ENCODE measurements at regions not wholly inside any gene's neighbourhood (a gene's known extent, or its start where the extent isn't known, plus 50 kb on each side); places are given as distances from the start of the nearest gene placed in this dataset.
"Not testable (repeated sequence)": the region's sequence is repeated elsewhere in the genome, so short reads cannot be mapped to it uniquely, and the experiment has no call there.

- no peak for DNase-seq
These were observed 90.2 kb upstream of the ERCC4 start for GRCh38 chr16:13829697-13830299.

DNA sequence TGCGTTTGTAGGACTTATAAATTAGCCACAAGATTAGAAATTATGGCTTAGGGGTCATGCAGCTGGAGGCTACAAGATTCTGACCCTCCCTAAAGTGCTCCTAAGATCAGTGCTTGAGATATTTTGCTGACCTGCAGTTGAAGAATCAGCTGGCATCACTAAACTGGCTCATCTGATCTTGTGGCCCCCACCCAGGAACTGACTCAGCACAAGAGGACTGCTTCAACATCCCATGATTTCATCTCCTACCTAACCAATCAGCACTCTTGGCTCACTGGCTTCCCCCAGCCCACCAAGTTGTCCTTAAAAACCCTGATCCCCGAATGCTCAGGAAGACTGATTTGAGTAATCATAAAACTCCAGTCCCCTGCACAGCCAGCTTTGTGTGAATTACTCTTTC lies 86.4 kb upstream of the ERCC4 start:
- DNase-seq: no peak

DNA sequence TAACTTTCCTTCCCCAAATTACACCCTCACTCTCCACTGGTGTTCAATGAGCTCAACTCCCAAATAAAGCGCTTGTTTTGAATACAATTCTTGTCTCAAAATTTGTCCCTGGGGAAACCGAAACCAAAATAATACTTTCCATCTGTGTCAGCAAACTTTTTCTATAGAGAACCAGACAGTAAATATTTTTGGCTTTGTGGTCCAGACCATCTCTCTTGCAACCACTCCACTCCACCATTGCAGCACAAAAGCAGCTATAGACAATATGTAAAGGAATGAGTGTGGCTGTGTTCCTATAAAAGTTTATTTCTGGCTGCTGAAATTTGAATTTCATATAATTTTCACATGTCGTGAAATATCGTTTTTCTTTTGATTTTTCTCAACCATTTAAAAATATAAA lies 84.6 kb upstream of the ERCC4 start:
- no peak for DNase-seq

DNA sequence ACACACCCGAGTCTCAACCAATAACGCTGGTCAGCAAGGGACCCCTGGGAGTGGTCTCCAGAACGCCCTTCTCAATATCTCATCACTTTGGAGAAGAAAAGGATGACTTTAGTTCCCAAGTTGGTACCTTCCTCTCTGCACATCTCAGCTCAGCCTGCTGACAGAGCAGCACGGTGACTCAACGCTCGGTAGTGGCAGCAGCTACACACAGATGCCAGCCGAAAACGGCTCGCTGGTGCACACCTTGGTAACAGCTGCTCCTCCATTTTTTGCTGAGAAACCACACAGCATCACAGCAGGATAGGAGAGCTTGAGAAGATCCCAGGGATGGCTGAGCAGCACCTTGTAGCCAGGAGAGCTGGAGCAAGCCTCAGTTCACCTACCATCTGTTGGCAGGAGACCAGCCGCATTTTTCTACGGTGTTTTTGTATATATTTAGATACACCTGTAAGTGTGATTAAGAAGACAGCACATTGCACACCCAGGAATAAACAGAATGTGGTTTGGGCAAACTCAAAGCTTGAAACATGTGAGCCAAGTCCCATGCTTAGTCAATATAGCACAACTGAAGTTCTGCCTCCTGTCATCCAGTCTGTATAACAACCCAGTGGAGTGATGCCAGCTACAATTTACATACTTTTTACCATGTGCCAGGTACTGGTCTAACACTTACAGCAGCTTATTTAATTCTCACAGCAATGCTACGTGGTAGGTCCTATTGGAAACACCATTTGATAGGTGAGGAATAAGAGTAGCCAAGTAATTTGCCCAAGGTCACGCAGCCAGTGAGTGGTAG lies 83.8 kb upstream of the ERCC4 start:
- no peak for DNase-seq

DNA sequence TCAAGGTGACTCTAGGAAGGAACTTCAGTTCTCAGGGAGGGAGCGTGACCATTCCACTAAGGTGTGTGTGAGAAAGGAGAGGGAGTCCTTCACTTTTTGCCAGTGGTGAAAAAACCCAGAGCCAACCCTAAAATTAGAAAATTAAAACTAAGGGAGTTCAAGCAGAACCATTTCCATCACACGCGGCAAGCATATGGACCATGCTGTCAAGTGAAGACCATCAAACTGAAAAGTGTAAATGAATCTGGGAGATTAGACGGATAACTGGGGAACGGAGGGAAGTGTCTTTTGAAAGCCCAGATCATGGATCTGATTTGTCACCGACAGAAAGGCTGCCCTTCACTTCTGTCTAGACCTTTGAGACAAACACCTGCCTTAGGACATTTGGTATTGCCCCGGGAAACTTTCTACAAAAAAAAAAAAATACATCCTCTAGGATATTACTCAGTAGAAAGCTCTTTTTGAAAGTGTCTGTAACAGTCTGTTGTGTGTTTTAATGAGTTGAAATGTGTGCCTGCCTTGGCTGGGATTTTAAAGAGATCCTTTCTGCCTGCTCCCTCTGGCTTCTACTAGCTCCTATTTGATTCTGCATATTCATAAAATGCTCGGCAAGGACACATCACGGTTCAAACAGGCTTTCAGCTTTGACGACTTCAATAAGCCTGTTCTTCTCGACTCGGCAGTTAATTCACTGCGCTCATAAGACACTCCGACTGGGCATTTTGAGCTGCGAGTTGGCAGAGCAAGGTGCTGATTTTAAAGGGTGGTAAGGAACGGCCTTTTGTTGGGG lies 81.4 kb upstream of the ERCC4 start:
- no peak for DNase-seq

- DNase-seq: no peak
These were observed 80.4 kb upstream of the ERCC4 start for GRCh38 chr16:13839577-13839976.

- no peak for DNase-seq
These were observed 74.7 kb upstream of the ERCC4 start for GRCh38 chr16:13845232-13845631.

DNA sequence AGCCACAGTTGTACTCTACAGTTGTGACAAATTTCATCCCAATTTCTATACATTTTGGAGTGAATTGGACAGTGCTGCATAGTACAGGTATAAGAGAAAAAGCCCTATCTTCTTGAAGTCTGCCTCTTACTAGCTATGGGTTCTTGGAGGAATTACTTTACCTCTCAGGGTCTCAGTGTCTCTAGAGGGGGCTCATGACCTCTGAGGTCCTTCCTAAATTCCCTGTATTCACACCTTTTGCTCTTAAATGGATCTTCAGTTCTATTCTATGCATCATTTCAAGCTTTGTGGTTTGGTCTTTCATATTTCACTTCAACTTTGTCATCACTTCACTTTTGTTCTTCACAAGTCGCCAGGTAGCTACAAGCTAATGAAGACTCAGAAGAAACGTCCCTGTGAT lies 71.2 kb upstream of the ERCC4 start:
- DNase-seq: no peak

- not testable (repeated sequence) for DNase-seq
These were observed 69.8 kb upstream of the ERCC4 start for GRCh38 chr16:13850173-13850572.

DNA sequence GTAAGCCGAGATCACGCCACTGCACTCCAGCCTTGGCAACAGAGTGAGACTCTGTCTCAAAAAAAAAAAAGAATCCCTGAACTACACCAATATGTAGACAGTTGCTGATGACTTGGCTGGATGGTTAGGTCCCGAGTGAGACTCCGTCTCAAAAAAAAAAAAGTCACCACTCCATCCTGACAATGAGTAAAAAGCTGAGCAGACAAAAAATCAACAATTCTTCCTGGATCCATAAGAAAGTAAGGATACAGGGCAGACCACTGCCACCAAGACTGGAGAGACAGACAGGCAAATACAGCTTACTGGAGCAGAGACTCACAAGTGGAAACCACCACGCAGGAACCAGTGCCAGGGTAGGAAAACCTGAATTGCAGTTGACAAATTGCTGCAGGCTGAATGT lies 67.1 kb upstream of the ERCC4 start:
- DNase-seq: no peak

GRCh38 chr16:13856398-13856797 lies 63.6 kb upstream of the ERCC4 start:
- no peak for DNase-seq

DNA sequence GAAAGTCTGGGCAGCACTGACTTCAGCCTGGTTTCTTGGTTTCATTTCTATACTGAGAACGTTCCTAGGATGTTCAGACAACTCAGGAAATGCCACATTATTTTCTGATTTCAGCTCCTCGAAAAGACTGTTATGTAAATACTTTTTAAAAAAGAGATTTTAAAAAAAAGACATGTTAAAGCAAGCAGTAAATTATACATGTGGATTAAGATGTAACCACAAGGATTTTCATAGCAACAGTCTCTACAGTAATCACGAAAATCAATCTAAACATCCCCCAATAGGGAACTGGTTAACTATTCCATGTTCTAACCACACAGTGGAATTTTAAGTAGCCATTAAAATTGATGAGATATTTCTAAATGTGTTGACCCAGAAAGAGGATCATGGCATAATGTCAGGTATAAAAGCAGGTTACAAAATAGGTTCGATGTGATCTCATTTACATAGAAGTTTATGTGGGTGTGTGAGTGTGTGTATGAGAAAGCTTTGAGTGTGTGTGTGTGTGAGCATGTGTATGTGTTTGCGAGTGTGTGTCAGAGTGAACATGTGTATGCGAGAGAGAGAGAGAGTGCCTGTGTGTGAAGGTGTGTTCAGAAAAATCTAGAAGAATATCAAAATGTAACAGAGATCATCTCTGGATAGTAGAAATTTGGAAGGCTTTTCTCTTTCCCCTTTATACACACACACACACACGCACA lies 63.0 kb upstream of the ERCC4 start:
- no peak for DNase-seq

DNA sequence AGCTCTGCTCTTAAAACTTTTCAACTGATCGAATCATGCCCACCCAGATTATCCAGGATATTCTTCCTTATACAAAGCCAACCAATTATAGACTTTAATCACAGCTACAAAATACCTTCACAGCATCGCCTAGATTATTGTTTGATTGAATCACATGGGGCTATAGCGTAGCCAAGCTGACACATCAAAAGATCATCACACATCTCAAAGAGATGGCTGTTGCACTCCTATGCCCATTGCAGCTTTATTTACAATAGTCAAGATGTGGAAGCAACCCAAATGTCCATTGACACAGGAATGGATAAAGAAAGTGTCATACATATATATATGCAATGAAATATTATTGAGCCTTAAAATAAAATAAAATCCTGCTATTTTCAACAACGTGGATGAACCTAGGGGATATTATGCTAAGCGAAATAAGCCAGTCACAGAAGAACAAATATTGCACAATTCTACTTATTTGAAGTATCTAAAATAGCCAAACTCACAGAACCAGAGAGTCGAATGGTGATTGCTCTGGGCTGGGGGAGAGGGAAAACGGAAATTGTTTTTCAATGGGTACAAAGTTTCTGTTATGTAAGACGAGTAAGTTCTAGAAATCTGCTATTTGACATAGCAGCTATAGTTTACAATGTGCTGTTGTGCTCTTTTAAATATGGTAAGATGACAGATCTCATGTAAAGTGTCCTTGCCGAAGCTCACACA lies 60.9 kb upstream of the ERCC4 start:
- DNase-seq: no peak

DNA sequence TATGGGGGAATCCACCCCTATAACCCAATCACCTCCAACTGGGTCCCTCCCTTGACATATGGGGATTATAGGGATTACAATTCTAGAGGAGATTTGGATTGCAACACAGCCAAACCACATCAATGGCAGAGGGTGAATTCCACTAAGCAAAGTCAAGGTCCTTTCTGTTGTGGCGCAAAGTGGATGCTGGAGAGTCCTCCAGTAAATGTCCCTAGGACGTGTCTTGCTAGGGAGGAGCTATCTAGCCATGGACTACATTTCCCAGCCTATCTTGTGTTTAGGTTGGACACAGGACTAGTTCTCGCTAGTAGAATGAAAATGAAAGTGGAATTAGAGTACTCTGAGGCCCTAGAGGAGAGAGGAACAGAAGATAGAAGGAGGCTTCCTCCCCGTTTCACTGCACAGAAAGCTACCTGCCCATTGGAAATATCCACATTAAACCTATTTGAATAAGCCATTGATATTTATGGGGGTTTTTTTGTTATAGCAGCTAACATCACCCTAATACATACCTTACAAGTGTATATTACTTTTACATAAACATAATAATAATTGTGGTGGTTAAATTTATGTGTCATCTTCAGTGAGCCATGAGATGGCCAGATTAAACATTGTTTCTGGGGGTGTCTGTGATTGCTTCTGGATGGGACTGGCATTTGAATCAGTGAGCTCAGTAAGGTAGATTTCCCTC lies 56.7 kb upstream of the ERCC4 start:
- DNase-seq: no peak

DNA sequence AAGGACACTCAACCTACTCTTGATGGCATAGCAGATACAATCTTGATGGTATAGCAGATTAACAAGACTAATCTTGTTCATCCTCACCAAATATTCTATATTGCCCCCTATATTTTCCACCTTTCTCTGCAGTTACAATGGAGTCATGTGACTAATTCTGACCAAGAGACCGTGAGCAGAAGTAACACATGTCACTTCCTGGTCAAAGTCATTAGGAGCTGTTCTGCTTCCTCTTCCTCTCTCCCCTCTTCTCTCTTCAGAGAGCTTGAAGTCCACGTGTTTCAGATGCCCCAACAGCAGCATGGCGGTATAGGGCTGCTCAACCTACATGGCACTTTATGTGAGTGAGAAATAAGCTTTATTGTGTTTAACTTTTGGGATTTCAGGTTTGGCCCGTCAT lies 55.3 kb upstream of the ERCC4 start:
- no peak for DNase-seq

- peak; percentile 10 for DNase-seq
These were observed 53.9 kb upstream of the ERCC4 start for GRCh38 chr16:13866073-13866472.

Data from DMS 273 treated with DMSO at 0.1 percent for 48 hours (cell line).